SK-N-SH (cell line): ENCODE measurements at regions not wholly inside any gene's neighbourhood (a gene's known extent, or its start where the extent isn't known, plus 50 kb on each side); places are given as distances from the start of the nearest gene placed in this dataset.

Source experiments
- EP300 ChIP-seq, 2 experiments: IDR thresholded peaks; 2 replicates each; pipeline versions ENCODE4 v1.4.0 to v1.6.1; 2012; ENCODE audit warnings: borderline replicate concordance in 1 of 2, low read depth in 1 of 2, low read length in 1 of 2
- POLR2AphosphoS5 ChIP-seq: IDR thresholded peaks from 2 replicates; pipeline ENCODE4 v1.6.1; 2012; ENCODE audit warnings: low read depth, low read length
- SIN3A ChIP-seq: IDR thresholded peaks from 2 replicates; pipeline ENCODE4 v1.6.1; 2012; ENCODE audit warnings: low read depth, mild to moderate bottlenecking, low read length, moderate library complexity, borderline replicate concordance
- TF ChIP-seq, protein P1 (sequence below): fragments of 200-600 bp; sonication (generic); IDR thresholded peaks from 2 replicates; pipeline ENCODE4 v1.6.1; 2017; ENCODE audit warnings: antibody characterized with exemption, mild to moderate bottlenecking, moderate library complexity

DNA sequence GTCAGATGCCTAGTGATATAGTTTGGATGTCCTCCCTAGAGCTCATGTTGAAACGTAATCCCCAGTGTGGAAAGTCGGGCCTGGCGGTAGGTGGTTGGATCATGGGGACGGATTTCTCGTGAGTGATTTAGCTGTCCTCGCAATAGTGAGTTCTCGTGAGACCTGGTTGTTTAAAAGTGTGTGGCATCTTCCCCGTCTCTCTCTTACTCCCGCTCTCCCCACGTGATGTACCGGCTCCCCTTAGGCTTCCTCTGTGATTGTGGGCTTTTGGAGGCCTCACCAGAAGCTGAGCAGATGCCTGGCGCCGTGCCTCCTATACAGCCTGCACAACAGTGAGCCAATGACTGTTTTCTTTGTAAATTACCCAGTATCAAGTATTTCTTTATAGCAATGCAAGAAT is 264.5 kb downstream of the TTLL7 start:
- TF ChIP-seq, protein P1, sequence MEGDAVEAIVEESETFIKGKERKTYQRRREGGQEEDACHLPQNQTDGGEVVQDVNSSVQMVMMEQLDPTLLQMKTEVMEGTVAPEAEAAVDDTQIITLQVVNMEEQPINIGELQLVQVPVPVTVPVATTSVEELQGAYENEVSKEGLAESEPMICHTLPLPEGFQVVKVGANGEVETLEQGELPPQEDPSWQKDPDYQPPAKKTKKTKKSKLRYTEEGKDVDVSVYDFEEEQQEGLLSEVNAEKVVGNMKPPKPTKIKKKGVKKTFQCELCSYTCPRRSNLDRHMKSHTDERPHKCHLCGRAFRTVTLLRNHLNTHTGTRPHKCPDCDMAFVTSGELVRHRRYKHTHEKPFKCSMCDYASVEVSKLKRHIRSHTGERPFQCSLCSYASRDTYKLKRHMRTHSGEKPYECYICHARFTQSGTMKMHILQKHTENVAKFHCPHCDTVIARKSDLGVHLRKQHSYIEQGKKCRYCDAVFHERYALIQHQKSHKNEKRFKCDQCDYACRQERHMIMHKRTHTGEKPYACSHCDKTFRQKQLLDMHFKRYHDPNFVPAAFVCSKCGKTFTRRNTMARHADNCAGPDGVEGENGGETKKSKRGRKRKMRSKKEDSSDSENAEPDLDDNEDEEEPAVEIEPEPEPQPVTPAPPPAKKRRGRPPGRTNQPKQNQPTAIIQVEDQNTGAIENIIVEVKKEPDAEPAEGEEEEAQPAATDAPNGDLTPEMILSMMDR = no peak
- TF ChIP-seq EP300 (IDR thresholded peaks at IDR 0.05; ENCODE audit: borderline replicate concordance in 1 of 2, low read depth in 1 of 2, low read length in 1 of 2) = no peak
- TF ChIP-seq SIN3A = no peak
- TF ChIP-seq POLR2AphosphoS5 = no peak
